Stimulated activated CD8-positive, alpha-beta memory T cell treated with anti-CD3 and anti-CD28 coated beads, Interleukin-7, amount 100 ng/mL, for 4 hours (primary cell): ENCODE measurements at regions not wholly inside any gene's neighbourhood (a gene's known extent, or its start where the extent isn't known, plus 50 kb on each side); places are given as distances from the start of the nearest gene placed in this dataset.

Experiments
- DNase-seq, 2 donors: peaks; one replicate each; pipeline ENCODE4 v3.0.0-alpha.2; 2020; ENCODE audit warnings: low read depth in 2 of 2

- no peak for DNase-seq
These were observed 92.8 kb downstream of the HNRNPLL start for GRCh38 chr2:38509947-38510326.

- DNase-seq = no peak
These were observed 93.3 kb downstream of the HNRNPLL start for GRCh38 chr2:38509314-38509946.

- peak; percentile 56 to 70 for DNase-seq
These were observed 94.3 kb downstream of the HNRNPLL start for GRCh38 chr2:38508311-38509039.

- no peak for DNase-seq
These were observed 95.0 kb downstream of the HNRNPLL start for GRCh38 chr2:38507712-38508111.

- DNase-seq = no peak
These were observed 96.9 kb downstream of the HNRNPLL start for GRCh38 chr2:38505779-38506178.

GRCh38 chr2:38504169-38504568, 98.6 kb downstream of the HNRNPLL start:
- DNase-seq = no peak

GRCh38 chr2:38502107-38502506, 100.6 kb downstream of the HNRNPLL start:
- no peak for DNase-seq

- DNase-seq = no peak
These were observed 102.5 kb downstream of the HNRNPLL start for GRCh38 chr2:38500283-38500634.

GRCh38 chr2:38499548-38500282, 103.0 kb downstream of the HNRNPLL start:
- no peak for DNase-seq

- no peak for DNase-seq
These were observed 104.7 kb downstream of the HNRNPLL start for GRCh38 chr2:38498045-38498481.

- DNase-seq = no peak
These were observed 105.1 kb downstream of the HNRNPLL start for GRCh38 chr2:38497670-38498037.

- no peak for DNase-seq
These were observed 105.6 kb downstream of the HNRNPLL start for GRCh38 chr2:38496927-38497669.

GRCh38 chr2:38495880-38496279, 106.8 kb downstream of the HNRNPLL start:
- DNase-seq = no peak

GRCh38 chr2:38494394-38494793, 108.3 kb downstream of the HNRNPLL start:
- DNase-seq = no peak

GRCh38 chr2:38492042-38492615, 110.6 kb downstream of the HNRNPLL start:
- DNase-seq = no peak

GRCh38 chr2:38491436-38491835, 111.3 kb downstream of the HNRNPLL start:
- DNase-seq = no peak

- no peak for DNase-seq
These were observed 112.8 kb upstream of the ATL2 start for GRCh38 chr2:38489846-38490245.

- DNase-seq = no peak
These were observed 110.8 kb upstream of the ATL2 start for GRCh38 chr2:38487852-38488251.

GRCh38 chr2:38486213-38487026, 109.3 kb upstream of the ATL2 start:
- no peak for DNase-seq

- no peak for DNase-seq
These were observed 108.7 kb upstream of the ATL2 start for GRCh38 chr2:38485734-38486133.

- no peak for DNase-seq
These were observed 107.9 kb upstream of the ATL2 start for GRCh38 chr2:38484957-38485356.
